ENCODE measurements at regions not wholly inside any gene's neighbourhood (a gene's known extent, or its start where the extent isn't known, plus 50 kb on each side); places are given as distances from the start of the nearest gene placed in this dataset.

DNA sequence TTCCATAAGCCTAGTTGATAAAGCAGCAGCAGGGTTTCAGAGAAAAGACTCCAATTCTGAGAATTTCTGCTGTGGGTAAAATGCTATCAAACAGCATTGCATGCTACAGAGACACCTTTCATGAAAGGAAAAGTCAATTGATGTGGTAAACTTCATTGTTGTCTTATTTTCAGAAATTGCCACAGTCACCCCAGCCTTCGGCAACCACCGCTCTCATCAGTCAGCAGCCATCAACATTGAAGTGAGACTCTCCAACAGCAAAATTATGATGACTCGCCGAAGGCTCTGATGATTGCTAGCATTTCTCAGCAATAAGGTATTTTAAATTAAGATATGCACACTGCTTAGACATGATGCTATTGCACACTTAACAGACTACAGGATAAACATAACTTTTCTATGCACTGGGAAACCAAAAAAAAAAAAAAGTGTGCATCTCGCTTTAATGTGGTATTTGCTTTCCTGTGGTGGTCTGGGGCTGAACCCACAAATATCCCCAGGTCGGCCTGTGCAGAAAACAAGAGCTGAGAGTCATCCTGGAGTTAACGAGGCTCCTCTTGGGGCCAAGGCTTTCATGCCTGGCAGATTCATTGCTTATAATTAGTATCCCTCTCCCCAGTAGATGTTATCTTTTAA lies 192.1 kb downstream of the CTTN start:
- no peak for TF ChIP-seq EZH2 (IDR thresholded peaks at IDR 0.05; ENCODE audit: borderline replicate concordance, low read depth, low read length, poor library complexity, severe bottlenecking)
- TF ChIP-seq, protein P1, sequence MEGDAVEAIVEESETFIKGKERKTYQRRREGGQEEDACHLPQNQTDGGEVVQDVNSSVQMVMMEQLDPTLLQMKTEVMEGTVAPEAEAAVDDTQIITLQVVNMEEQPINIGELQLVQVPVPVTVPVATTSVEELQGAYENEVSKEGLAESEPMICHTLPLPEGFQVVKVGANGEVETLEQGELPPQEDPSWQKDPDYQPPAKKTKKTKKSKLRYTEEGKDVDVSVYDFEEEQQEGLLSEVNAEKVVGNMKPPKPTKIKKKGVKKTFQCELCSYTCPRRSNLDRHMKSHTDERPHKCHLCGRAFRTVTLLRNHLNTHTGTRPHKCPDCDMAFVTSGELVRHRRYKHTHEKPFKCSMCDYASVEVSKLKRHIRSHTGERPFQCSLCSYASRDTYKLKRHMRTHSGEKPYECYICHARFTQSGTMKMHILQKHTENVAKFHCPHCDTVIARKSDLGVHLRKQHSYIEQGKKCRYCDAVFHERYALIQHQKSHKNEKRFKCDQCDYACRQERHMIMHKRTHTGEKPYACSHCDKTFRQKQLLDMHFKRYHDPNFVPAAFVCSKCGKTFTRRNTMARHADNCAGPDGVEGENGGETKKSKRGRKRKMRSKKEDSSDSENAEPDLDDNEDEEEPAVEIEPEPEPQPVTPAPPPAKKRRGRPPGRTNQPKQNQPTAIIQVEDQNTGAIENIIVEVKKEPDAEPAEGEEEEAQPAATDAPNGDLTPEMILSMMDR (conservative IDR thresholded peaks at IDR 0.05; ENCODE audit: low read depth, low read length): no peak

Data from A673 (cell line).